Right renal pelvis (tissue), 4 donors: ENCODE measurements at regions not wholly inside any gene's neighbourhood (a gene's known extent, or its start where the extent isn't known, plus 50 kb on each side); places are given as distances from the start of the nearest gene placed in this dataset.

Source experiments
- DNase-seq, 4 donors: peaks; one replicate each; pipeline ENCODE4 v3.0.0-alpha.2; 2013; ENCODE audit warnings: low read depth in 4 of 4, low spot score in 3 of 4, missing footprints in 1 of 4

GRCh38 chr6:1514078-1514477, 95.6 kb upstream of the FOXC1 start:
- DNase-seq, result no peak

GRCh38 chr6:1515280-1515679, 94.4 kb upstream of the FOXC1 start:
- no peak for DNase-seq

- DNase-seq, result no peak
Measured at GRCh38 chr6:1515781-1516180, 93.9 kb upstream of the FOXC1 start.

- DNase-seq, result no peak
Measured at GRCh38 chr6:1516742-1517520, 92.8 kb upstream of the FOXC1 start.

- no peak for DNase-seq
Measured at GRCh38 chr6:1518855-1519254, 90.9 kb upstream of the FOXC1 start.

GRCh38 chr6:1519597-1519996, 90.1 kb upstream of the FOXC1 start:
- no peak for DNase-seq

- DNase-seq, result no peak
Measured at GRCh38 chr6:1522779-1523178, 86.9 kb upstream of the FOXC1 start.

- peak; percentile 40 to 57 (median 44) for DNase-seq
Measured at GRCh38 chr6:1524040-1524480, 85.7 kb upstream of the FOXC1 start.

- DNase-seq, result no peak
Measured at GRCh38 chr6:1525364-1526038, 84.2 kb upstream of the FOXC1 start.

GRCh38 chr6:1526398-1527072, 83.2 kb upstream of the FOXC1 start:
- no peak for DNase-seq

- peak; percentile 41 to 57 (median 48) for DNase-seq
Measured at GRCh38 chr6:1527073-1527457, 82.7 kb upstream of the FOXC1 start.

GRCh38 chr6:1535295-1535694, 74.4 kb upstream of the FOXC1 start:
- DNase-seq, result no peak

GRCh38 chr6:1536526-1537429, 72.9 kb upstream of the FOXC1 start:
- no peak for DNase-seq

- no peak for DNase-seq
Measured at GRCh38 chr6:1538369-1538768, 71.3 kb upstream of the FOXC1 start.

- no peak for DNase-seq
Measured at GRCh38 chr6:1538810-1539478, 70.8 kb upstream of the FOXC1 start.

GRCh38 chr6:1540864-1541521, 68.7 kb upstream of the FOXC1 start:
- DNase-seq, result no peak

GRCh38 chr6:1542335-1542734, 67.4 kb upstream of the FOXC1 start:
- DNase-seq, result no peak

- no peak for DNase-seq
Measured at GRCh38 chr6:1542764-1543163, 67.0 kb upstream of the FOXC1 start.

GRCh38 chr6:1544000-1544399, 65.7 kb upstream of the FOXC1 start:
- no peak for DNase-seq

GRCh38 chr6:1544603-1545002, 65.1 kb upstream of the FOXC1 start:
- DNase-seq, result no peak
